ENCODE measurements at regions not wholly inside any gene's neighbourhood (a gene's known extent, or its start where the extent isn't known, plus 50 kb on each side); places are given as distances from the start of the nearest gene placed in this dataset.
"Not testable (repeated sequence)": the region's sequence is repeated elsewhere in the genome, so short reads cannot be mapped to it uniquely, and the experiment has no call there.

DNA sequence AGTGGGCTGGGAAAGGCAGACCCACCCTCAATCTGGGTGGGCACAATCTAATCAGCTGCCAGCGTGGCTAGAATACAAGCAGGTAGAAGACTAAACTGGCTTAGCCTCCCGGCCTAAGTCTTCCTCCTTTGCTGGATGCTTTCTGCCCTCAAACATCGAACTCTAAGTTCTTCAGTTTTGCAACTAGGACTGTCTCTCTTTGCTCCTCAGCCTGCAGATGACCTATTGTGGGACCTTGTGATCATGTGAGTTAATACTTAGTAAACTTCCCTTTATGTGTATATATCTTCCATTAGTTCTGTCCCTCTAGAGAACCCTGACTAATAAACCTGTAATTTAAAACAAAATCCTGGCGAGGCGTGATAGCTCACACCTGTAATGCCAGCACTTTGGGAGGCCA lies 51.8 kb upstream of the SLC39A8 start:
- not testable (repeated sequence) for DNase-seq (ENCODE audit: low read depth in 2 of 2)

DNA sequence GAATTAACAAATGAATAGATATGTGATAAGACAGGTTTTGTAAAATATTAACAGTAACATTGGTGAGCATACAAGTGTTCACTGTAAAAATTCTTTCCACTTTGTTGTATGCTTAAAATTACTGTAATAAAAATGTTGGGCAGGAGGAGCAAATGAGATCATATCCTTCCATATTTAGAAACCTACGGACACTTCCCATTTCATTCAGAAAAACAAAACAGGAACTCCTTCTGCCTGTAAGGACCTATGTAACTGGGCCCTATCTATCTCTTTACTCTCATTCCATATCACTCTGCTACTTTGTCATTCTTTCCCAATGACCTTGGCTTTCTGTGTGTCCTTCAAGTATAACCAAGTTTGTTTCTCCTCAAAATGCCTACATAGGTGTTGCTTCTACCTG lies 53.7 kb upstream of the SLC39A8 start:
- no peak for DNase-seq (ENCODE audit: low read depth in 2 of 2)

DNA sequence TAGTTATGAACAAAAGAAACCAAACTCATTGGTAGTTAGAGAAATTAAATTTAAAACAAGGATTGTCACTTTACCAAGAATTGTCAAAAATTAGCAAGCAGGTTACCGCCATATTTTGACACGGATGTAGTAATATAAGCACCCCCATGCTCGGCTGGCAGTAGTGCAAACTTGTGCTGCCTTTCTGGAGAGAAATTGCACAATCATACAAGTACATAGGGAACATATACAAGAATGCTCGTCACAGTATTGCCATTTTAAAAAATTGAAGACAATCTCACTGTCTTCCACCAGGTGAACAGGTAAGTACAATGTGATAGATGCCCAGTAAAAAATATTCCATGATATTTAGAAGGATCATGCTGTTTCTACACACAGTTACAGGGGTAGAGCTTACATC lies 55.6 kb upstream of the SLC39A8 start:
- no peak for DNase-seq (ENCODE audit: low read depth in 2 of 2)

DNA sequence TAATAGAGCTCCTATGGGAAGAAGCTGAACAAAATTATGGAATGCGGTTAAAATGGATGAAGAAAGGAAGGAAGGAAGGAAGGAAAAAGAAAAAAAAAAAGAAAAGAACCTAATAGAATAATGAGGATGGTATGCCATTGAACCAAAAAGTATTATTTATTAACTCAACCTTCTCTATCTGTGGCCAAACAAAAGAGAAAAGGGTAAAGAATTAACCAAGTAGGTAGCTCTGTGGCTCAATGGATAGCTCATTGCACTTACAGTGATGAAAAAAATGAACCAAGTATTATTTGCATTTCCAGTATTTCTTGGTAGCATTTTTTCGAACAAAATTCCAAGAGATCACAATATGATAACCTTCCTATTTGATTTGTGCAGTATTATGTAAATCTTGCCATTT lies 56.9 kb upstream of the SLC39A8 start:
- no peak for DNase-seq (ENCODE audit: low read depth in 2 of 2)

DNA sequence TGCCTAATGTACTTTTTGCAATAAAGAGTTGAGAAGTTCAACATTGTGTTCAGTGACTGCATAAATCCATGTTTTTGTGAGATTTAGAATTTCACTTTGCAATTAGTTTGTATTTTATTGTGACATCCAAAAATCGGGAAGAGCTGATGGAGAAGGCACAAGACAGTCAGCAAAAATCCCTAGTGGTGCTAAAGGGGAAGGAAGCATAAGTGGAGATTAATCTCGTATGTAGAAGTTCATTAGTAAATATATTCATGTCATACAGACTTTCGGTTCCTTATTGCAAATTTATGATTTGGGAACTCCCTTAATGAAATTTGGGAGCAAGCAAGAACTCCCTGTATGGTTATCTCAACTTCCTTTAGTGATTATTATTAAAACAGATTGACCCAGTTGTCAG lies 57.8 kb upstream of the SLC39A8 start:
- no peak for DNase-seq (ENCODE audit: low read depth in 2 of 2)

DNA sequence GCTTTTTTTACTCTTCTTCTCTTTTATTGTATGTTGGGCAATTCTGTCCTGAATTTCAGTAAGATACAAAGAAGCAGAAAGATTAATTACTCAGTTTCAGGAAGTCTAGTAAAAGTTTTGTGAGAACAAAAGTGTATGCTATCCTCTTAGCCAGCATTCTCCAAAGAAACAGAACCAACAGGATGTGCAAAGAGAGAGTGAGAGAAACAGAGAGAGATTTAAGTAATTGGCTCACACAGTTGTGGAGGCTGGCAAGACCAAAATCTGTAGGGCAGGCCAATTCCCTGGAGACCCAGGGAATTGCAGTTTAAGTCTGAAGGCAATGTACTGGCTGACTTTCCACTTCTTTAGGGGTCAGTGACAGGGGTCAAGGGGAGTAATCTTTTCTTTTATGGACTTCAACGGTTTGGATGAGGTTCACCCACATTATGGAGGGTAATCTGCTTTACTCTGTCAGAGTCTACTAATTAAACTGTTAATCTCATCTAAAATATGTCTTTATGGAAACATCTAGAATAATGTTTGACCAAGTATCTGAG lies 59.2 kb upstream of the SLC39A8 start:
- DNase-seq (ENCODE audit: low read depth in 2 of 2), result no peak

DNA sequence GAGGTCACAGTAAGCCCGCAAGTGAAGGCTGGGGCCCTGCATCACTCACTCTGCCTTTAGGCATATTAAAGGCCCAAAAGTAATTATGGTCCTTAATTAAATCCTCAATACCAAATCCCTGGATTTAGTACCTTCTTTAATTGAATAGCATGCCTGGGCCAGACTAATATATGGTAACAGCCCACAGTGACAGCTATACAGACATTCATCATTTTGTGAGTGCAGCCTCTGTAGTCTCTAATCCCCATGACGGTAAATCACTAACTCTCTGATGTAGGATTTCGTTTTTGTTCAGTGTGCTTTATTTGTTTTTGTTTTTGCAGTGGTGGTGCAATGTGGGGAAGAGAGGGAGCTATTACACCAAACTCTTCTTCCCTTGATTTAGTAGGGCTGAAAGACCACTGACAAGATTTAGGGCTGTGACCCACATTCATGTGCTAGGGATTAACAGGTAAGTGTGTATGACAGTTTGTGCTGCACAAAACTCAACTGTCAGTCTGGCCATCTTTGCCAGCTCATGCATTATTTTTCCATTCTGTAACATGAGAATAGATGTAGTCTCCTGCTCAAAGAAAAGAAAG lies 60.6 kb upstream of the SLC39A8 start:
- no peak for DNase-seq (ENCODE audit: low read depth in 2 of 2)

DNA sequence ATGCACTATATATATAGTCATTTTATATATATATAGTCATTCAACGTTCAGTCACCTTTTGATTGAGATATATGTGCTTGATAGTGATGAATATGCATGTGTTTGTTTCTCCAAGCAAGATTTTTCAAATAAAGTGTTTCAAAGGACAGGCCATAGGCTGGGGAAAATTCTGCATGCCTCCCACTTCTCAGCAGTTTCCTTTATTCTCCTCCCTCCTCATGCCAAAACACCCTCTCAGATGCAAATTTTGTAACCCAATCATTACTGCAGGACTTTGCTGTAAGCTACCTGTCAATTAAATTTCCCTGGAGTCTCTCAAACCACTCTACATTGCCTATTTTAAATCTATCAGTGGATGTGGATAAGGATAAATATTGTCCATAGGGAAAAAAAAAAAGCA lies 65.6 kb upstream of the SLC39A8 start:
- DNase-seq (ENCODE audit: low read depth in 2 of 2), result not testable (repeated sequence)

DNA sequence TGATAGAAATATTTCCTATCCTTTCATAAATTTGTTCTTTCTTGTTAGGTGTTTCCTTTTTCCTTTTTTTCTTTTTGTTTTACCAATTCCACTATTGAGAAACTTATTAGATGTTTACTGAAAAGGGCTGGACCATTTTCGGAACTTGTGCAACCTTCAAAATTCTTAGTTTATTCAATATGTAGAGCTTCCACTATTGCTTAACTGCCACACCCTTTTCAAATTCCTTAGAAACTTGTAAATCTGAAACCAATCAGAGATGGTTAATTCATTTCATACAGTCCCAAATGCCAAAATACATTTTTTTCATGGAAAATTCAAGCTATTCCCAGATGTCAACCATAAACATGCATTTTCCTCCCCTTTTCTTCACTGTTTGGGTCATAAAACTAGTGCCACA lies 66.1 kb upstream of the SLC39A8 start:
- no peak for DNase-seq (ENCODE audit: low read depth in 2 of 2)

DNA sequence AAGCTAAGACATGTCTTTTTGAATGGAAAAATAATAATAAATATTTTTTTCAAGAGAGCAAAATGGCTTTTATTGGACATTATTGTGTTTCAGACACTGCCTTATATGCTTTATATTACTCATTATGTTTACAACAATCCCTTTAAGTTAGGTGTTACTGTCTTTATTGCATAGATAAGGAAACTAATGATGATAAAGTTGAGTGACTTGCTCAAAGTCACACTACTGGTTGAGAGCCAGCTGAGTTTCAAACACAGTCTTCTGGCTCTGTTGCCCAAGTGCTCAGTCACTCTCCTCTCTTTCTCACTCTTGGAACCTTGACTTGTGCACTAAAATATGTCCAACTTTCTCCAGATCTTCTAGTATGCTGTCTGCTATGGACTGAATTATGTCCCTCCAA lies 71.5 kb upstream of the SLC39A8 start:
- DNase-seq (ENCODE audit: low read depth in 2 of 2), result no peak

DNA sequence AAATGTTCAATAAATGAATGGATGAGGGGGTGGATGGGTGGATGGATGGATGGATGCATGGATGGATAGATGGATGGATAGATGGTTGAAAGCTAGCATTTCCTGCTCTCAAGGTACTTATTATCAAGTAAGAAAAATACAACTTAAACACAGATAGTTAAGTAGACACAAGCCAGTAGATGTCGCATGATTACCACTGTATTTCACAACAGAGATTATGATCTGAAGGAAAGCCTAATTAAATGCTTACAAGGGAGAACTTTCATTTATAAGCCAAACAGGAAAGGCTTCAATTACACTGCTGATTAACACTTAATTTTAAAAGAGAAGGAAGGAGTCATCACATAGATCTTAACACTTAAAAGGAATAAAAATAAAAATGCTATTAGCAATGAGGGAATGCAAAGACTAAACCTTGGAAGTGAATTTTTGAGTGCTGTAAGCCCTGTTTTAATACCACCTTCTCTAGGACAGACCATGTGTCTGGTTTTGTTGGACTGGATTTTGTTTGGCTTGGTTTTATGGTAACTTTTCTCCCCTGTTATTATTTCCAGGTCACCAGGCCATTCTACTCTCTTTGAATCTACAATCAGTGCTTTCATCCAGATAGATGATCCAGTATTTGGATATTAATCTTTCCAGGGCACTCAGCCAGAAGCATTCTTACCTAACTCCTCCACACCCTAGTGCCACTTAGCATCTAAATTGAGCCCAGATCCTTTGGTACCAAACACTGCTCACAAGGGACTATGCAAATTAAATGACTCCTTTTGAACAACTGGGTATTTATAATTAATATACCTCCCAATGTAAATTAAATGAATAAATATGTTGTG lies 75.5 kb upstream of the SLC39A8 start:
- no peak for DNase-seq (ENCODE audit: low read depth in 2 of 2)

DNA sequence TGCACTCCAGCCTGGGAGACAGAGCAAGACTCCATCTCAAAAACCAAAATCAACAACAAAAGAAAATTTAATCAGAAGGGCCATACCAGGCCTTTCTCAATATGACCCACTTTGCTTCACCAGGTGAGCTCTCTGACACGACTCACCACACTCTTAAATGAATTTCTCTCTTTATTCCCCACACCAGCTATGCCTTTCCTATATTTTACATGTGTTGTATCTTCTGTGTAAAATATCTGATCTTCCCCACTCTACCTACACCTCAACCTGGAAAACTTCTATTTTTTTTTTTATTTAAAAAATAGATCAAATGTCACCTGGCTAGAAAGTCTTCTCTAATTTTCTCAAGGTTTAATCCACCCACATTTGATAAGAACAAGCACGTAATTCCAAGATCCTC lies 77.6 kb upstream of the SLC39A8 start:
- no peak for DNase-seq (ENCODE audit: low read depth in 2 of 2)

DNA sequence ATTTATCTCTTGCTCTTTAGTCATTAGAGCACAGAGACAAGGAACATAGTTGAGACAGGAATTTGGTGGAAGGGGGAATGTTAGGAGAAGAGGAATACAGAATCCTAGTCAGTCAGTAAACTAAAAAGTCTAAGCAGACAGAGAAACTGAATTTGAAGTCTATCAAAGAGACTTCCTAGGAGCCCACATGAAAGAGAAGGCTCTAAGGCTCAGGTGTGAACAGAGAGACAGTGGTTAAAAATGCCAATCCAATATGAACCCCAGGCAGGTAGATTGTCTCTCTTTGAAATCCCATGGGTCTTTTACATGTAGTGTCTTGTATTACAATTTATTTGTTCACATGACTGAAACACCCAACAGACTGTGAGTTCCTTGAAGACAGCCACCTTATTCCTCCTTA lies 77.8 kb upstream of the NFKB1 start:
- DNase-seq (ENCODE audit: low read depth in 2 of 2), result no peak

DNA sequence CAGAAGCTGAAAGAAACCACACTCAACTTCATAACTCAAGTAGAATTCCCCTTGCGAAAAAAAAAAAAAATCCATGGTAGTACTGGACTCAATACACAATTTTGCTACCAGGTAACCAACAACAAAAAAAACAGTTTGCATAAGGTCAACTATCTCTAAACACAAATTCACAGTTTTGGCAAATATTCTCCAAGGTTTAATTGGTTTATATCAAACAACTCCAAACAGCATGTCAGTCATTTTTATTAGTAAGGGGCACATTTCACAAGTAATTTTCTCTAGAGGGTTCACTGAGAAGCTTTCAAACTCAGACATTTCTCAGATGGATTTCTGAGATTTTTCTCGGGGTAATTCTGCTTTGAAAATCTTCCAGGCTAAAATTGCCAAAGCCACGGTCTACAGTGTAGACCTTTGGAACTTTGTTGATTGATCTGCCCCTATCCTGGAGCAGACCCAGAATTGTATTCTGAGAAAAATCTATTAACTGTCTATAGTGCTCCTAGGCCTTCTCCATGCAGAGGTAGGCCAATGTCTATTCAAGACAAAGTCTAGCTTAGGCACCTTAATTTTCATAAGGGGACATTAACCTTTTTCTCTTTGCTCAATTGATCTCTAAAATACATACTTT lies 73.7 kb upstream of the NFKB1 start:
- no peak for DNase-seq (ENCODE audit: low read depth in 2 of 2)

DNA sequence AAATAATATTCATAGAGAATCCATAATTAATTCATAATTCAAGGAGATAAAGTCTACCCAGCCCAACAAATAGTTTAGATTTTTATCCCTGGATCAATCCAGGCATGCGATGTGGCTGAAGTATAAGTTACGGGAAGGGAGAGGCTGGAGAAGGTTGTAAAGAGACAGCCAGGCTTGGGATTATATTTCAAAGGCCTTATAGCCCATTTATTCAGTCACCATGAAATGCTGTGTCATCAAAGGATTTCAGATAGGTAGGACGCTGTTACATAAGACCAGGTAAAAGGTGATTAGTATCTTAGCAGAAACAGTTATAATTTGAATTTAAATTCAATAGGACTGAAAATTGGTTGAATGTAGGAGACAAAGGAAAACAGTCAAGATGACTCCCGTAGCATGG lies 73.0 kb upstream of the NFKB1 start:
- no peak for DNase-seq (ENCODE audit: low read depth in 2 of 2)

DNA sequence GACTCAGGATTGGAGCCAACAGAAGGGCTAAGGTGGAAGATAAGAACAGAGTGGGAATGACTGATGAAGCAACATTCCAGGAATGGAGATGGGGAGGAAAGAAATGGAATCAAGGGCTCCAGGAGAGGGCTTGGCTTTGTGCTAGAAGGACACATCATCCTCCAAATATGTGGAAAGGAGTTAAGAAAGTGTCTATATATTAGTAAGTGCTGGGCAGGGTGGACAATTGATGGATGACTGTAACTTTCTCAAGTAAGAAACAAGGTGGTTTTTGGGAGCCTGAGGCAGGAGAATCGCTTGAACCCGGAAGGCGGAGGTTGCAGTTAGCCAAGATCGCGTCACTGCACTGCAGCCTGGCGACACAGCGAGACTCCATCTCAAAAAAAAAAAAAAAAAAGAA lies 71.6 kb upstream of the NFKB1 start:
- no peak for DNase-seq (ENCODE audit: low read depth in 2 of 2)

DNA sequence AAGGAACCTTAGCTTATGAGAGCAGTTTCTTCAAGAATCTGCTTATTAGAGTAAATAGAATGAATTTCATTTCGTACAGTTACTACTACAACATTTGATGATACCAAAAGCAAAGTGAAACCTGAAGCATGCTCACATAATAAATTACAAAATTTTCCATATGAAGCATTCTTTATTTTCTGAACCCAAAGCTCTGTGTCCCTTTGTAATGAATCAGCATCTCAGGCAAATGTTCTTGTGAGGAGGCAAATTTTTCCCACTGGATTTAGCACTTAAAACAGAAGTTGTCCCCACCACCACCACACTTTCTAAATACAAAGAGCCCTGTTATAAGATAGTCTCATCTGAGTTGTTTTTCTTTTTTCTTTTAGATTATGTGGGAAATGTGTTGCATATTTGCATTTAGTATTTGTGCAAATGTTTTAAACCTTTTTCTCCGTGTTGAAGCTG lies 70.7 kb upstream of the NFKB1 start:
- DNase-seq (ENCODE audit: low read depth in 2 of 2), result no peak

DNA sequence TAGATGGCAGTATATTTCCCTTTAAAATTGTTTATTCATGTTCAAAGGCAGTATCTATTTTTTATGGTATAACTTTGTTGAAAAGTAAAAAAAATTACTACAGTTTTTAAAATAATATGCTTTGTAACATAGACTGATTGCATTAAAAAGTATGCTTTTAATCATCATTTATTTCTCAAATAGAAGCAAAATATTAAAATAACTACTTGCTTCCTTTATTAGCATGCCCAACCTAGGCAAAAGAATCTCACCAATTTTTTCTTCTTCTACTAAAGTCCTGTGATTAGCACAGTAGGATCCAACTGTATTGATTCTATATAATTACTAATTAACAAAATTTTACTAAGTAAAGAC lies 69.6 kb upstream of the NFKB1 start:
- DNase-seq (ENCODE audit: low read depth in 2 of 2), result no peak

DNA sequence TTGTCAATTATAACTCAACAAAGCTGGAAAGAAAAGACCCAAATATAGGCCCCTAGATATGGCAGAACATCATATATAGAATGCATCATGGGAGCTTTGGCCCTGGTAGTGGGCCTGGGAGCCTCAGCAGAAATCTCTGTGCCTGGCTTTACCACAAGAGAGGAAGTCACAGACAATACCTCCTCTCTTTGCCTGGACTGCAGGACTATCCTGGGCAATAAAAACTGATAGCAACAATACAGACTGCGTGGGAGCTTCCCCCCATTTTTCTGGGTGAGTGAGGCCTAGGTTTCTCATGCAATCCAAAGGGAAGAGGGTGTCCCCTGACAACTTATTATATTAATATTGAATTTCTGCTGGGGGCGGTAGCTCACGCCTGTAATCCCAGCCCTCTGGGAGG lies 64.0 kb upstream of the NFKB1 start:
- DNase-seq (ENCODE audit: low read depth in 2 of 2), result no peak

DNA sequence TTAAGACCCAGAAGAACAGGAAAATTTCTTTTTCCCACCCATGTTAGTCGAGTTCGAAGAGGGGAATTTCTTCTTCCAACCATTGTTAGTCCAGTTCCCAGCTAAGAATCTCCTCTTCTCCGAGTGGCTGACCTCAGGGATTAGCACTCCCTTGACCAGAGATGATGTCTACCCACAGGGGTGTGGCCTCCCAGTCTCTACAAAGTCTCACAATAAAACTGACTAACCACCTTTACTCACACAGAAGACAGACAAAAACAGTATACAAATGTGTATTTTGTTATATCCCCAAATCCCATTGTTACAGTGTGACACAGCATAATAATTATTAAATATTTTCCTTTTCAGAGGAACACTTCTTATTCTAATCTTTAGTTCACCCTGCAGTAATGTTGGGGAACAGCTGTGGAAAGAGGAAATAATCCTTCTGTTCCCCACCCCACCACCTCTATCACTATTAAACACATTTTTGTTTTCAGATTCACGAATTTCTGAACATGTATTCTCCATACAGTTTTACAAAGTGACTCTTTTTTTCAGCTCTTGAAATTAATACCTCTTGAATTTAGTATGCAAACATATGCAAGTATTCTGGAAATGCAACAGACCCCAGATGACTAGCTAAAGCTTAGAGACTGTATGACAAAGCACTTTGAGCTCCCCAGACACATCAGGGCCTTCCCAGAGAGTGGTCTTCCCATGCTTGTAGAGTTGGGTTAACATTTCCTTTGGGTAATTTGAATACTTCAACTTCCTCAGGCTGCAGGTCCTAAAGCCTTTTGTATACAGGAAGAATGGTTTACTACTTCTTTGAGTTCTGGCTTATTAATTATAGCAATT lies 62.5 kb upstream of the NFKB1 start:
- DNase-seq (ENCODE audit: low read depth in 2 of 2), result no peak

DNA sequence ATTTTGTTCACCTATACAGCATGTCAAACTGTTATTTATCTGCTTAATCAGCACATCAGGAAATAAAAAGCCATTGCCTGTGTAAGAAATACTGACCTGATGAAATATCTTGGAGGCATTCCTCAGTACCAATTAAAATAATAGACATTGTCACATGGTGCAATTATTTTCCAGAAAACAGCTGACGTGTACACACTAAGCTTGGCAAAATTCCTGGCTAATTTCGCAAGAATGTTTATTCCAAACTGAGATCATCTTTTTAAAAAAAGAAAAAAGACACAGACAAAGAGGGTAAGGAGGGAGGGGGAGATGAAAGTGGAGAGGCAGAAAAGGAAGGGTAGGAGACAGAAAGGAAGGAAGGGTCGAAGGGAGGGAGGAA lies 61.9 kb upstream of the NFKB1 start:
- no peak for DNase-seq (ENCODE audit: low read depth in 2 of 2)

DNA sequence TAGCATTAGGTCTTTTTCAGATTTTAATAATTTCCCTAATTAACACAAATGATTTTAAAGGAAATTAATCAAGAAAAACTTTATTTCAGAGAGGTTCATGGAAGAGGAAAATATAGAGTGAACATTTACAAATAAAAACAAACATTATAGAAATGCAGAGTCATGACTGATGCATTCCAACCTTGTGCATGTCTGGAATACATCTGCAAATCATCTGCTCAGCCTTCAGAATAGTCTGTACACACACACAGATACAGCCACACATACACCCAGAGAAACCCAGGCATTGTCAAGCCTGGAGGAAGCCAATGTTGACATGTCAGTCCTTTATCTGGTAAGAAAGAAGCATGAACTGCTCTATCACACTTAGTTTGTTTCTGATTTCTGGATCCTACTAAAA lies 61.3 kb upstream of the NFKB1 start:
- DNase-seq (ENCODE audit: low read depth in 2 of 2), result no peak
